Urothelium cell line (cell line): ENCODE measurements at regions not wholly inside any gene's neighbourhood (a gene's known extent, or its start where the extent isn't known, plus 50 kb on each side); places are given as distances from the start of the nearest gene placed in this dataset.

ENCODE experiments used
- DNase-seq: peaks from one replicate; pipeline ENCODE4 v3.0.0; 2011; ENCODE audit warnings: low spot score, mixed read lengths
- FAIRE-seq: peaks from 2 replicates; lab custom pipeline; 2011; peaks lifted over from hg19 to GRCh38; lab: Jason Lieb, UNC

DNA sequence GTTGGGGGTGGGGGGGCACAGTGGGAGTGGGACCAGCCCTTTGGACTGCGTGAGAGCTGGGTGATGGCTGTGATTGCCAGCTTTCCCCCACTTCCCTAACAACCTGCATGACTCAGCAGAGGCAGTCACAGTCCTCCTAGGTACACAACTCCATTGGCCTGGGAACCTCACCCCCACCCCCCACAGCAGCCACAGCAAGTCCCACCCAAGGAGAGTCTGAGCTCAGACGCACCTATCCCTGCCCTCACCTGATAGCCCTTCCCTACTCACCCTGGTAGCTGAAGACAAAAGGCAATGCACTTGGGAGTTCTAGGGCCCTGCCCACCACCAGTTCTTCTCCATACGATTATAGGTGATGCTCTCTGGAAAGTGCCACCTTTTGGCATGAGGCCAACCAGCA is 188.9 kb downstream of the ZNF648 start:
- DNase-seq (no peak), FAIRE-seq (no peak)

GRCh38 chr1:181863736-181864135 is 197.8 kb downstream of the ZNF648 start:
- FAIRE-seq (no peak), DNase-seq (no peak)

DNA sequence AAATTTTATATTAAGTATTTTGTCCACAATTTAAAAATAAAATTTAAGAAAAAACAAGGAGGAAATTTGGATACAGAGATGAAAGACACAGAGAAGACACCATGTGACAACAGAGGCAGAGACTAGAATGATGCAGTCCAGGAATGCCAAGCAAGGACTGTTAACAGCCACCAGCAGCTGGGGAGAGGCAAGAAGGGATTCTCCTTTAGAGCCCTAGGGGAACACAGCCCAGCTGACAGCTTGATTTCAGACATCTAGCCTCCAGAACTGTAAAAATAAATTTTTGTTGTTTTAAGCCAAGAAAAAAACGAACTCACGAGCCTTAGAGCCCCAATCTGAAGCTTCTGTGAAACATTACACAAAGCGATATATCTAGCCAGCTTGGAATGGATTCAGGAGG is 198.5 kb downstream of the ZNF648 start:
- DNase-seq (no peak), FAIRE-seq (no peak)

GRCh38 chr1:181858135-181858534 is 203.4 kb downstream of the ZNF648 start:
- DNase-seq = no peak
- no peak for FAIRE-seq
